ENCODE measurements at regions not wholly inside any gene's neighbourhood (a gene's known extent, or its start where the extent isn't known, plus 50 kb on each side); places are given as distances from the start of the nearest gene placed in this dataset.

GRCh38 chr7:4612939-4613841 lies 68.9 kb upstream of the FOXK1 start:
- no peak for DNase-seq (ENCODE audit: low spot score)

- DNase-seq (ENCODE audit: low spot score), result no peak
Measured at GRCh38 chr7:4613846-4614548, 68.1 kb upstream of the FOXK1 start.

GRCh38 chr7:4616116-4616515 lies 66.0 kb upstream of the FOXK1 start:
- no peak for DNase-seq (ENCODE audit: low spot score)

DNA sequence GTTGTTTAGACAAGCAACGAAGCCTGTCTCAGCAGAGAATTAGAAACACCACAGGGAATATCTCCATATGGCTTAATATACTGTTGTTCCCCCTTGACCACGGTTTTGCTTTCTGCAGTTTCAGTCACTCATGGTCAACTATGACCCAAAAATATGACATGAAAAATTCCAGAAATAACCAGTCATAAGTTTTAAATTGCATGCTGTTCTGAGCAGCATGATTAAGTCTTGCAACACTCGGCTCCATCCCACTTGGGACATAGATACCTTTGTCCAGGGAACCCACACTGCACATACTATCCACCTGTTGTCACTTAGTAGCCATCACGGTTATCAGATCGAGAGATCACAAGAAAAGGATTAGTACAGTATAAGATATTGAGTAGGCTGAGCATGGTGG lies 60.7 kb upstream of the FOXK1 start:
- no peak for DNase-seq (ENCODE audit: low spot score)

DNA sequence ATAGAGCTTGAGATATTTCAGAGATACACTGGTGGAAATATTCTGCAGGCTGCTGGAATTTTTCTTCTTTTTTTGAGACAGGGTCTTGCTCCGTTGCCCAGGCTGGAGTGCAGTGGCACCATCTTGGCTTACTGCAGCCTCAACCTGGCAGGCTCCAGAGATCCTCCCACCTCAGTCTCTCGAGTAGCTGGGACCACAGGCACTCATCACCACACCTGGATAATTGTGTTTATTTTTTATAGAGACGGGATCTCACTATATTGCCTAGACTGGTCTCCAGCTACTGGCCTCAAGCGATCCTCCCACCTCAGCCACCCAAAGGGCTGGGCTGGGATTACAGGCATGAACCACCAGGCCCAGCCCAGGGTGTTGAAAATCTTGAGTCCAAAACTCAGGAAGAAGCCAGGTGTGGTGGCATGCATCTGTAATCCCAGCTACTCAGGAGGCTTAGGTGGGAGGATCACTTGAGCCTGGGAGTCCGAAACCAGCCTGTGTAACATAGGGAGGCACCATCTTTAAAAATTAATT lies 55.7 kb upstream of the FOXK1 start:
- DNase-seq (ENCODE audit: low spot score), result no peak

GRCh38 chr7:4629287-4629895 lies 52.7 kb upstream of the FOXK1 start:
- DNase-seq (ENCODE audit: low spot score), result no peak

DNA sequence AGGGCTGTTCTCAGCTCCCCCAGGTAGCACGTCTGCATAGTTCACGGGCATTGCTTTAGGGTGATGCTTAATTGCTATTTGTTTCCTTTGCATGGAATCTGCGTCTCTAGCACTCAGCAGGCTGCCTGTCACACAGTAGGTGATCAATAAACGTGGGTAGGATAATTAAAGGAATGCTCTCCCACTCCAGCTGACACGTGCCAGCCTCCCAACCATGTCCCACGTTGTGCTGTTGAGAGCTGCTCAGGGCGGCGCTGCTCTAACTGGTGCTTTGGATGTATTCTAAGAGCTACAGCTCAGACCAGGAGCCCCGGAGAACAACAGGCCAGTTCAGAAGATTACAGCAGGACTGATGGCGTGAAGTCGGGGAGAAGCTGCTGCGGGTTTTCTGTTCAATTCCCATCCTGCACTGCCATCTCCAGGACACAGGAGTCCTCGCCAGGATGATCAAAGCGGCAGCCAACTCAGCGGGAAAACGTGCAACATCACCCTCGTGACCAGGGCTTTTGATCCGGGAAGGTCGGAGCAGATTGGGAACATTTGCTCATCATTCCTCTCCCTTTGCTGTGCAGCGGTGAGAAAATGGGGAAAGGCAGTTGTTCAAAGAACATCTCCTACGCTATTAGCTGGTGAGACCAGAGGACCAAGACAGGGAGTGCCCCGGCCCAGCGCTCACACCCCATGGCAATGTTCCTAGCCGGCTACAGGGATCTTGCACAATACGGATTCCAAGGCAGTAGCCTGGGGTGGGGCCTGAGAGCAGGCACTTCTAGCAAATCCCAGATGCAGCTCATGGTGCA lies 50.5 kb upstream of the FOXK1 start:
- DNase-seq (ENCODE audit: low spot score), result peak; percentile 83
